GM12892 (cell line): ENCODE measurements at regions not wholly inside any gene's neighbourhood (a gene's known extent, or its start where the extent isn't known, plus 50 kb on each side); places are given as distances from the start of the nearest gene placed in this dataset.

ENCODE experiments used
- POLR2A ChIP-seq: IDR thresholded peaks from 2 replicates; pipeline ENCODE4 v1.6.1; 2011; ENCODE audit warnings: low read depth, low read length, control low read depth
- POLR2AphosphoS5 ChIP-seq: IDR thresholded peaks from 2 replicates; pipeline ENCODE4 v1.6.1; 2011; ENCODE audit warnings: low read depth, low read length, control low read depth

DNA sequence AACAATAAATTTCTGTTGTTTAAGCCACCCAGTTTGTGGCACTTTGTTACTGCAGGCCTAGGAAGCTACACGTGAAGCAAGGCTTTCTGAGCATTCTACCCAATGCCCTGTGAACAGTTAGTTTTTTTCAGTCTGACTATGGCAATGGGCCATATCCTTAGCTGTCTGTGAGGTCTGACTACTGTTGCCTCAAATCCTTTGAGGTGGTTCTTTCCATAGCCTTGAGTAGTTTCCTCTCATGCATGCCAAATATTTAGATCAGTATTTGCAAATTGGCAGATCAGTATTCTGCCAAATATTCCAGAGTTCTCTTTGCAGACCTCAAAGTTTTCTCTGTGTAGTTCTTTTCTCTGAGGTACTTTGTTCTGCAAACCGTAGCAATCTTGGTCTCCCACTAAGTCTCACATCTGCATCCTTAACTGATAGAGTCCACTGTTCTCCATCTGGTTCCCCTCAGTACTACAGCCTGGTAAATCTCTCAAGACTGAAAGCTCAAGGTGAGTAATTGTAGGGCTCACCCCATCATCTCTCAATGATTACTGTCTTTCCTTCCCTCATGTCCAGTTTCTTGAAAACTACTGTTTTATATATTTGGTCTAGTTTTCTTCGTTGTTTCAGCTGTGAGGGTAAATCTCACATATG lies 984.9 kb upstream of the INTU start:
- TF ChIP-seq POLR2AphosphoS5 (no peak), POLR2A (no peak)
